ENCODE measurements at regions not wholly inside any gene's neighbourhood (a gene's known extent, or its start where the extent isn't known, plus 50 kb on each side); places are given as distances from the start of the nearest gene placed in this dataset.

- H2AFZ ChIP-seq (replicated peaks), result no peak overlapping the region
- H3K36me3 Mint-ChIP-seq, result no peaks in the 10 kb centered on the region
- H3K4me3 Mint-ChIP-seq, result no peak overlapping the region
- DNase-seq (ENCODE audit: low spot score), result no peak
- no peak overlapping the region for H3K27ac ChIP-seq
- peaks cover 5% of the 10 kb centered on the region for H3K27me3 Mint-ChIP-seq (ENCODE audit: insufficient read depth, low read depth)
- peaks cover 61% of the 10 kb centered on the region for H3K4me1 Mint-ChIP-seq
- H3F3A ChIP-seq (ENCODE audit: low read depth), result no peaks in the 10 kb centered on the region
- no peak overlapping the region for H3K27ac Mint-ChIP-seq
- no peak for TF ChIP-seq CTCF (IDR thresholded peaks at IDR 0.05)
- TF ChIP-seq EZH2phosphoT487 (IDR thresholded peaks at IDR 0.05), result no peak
- TF ChIP-seq EZH2 (IDR thresholded peaks at IDR 0.05), result no peak
- H3K9me3 Mint-ChIP-seq, result no peaks in the 10 kb centered on the region
- H3K79me2 ChIP-seq (ENCODE audit: low read depth), result no peaks in the 10 kb centered on the region
- H3K9me3 ChIP-seq (ENCODE audit: low read depth), result no peaks in the 10 kb centered on the region
- no peaks in the 10 kb centered on the region for H4K20me1 ChIP-seq (ENCODE audit: low read depth)
- H3K27me3 ChIP-seq, result no peaks in the 10 kb centered on the region
- H3K9ac ChIP-seq, result no peak overlapping the region
- no peak overlapping the region for H3K4me3 ChIP-seq
- H3K4me2 ChIP-seq, result no peak overlapping the region
- no peaks in the 10 kb centered on the region for H3K36me3 ChIP-seq
- peaks cover 40% of the 10 kb centered on the region for H3K4me1 ChIP-seq
These were observed 248.3 kb downstream of the COX7C start for GRCh38 chr5:86866036-86866435.

GRCh38 chr5:86869268-86869667 is 251.5 kb downstream of the COX7C start:
- Histone ChIP-seq H2AFZ (replicated peaks) (no peak overlapping the region), H3K36me3 (no peaks in the 10 kb centered on the region), H3K27me3 (no peaks in the 10 kb centered on the region), H3K9ac (no peak overlapping the region), H3F3A (ENCODE audit: low read depth) (no peaks in the 10 kb centered on the region), H3K79me2 (ENCODE audit: low read depth) (no peaks in the 10 kb centered on the region), H3K9me3 (ENCODE audit: low read depth) (no peaks in the 10 kb centered on the region), H3K27ac (no peak overlapping the region), H3K4me3 (no peak overlapping the region), H4K20me1 (ENCODE audit: low read depth) (no peaks in the 10 kb centered on the region), H3K4me2 (no peak overlapping the region), H3K4me1 (peaks cover 21% of the 10 kb centered on the region)
- no peaks in the 10 kb centered on the region for H3K9me3 Mint-ChIP-seq
- no peaks in the 10 kb centered on the region for H3K36me3 Mint-ChIP-seq
- no peak overlapping the region for H3K27ac Mint-ChIP-seq
- no peak for DNase-seq (ENCODE audit: low spot score)
- H3K4me1 Mint-ChIP-seq, result peaks cover 42% of the 10 kb centered on the region
- no peak overlapping the region for H3K4me3 Mint-ChIP-seq
- peaks cover 5% of the 10 kb centered on the region for H3K27me3 Mint-ChIP-seq (ENCODE audit: insufficient read depth, low read depth)
- TF ChIP-seq EZH2phosphoT487 (IDR thresholded peaks at IDR 0.05), result no peak
- TF ChIP-seq CTCF (IDR thresholded peaks at IDR 0.05), result no peak
- TF ChIP-seq EZH2 (IDR thresholded peaks at IDR 0.05), result no peak

- H3K36me3 Mint-ChIP-seq, result no peaks in the 10 kb centered on the region
- H3K27me3 ChIP-seq, result no peaks in the 10 kb centered on the region
- H3K4me1 Mint-ChIP-seq, result peaks cover 24% of the 10 kb centered on the region
- no peak overlapping the region for H3K9ac ChIP-seq
- H3K4me3 ChIP-seq, result no peak overlapping the region
- H3K79me2 ChIP-seq (ENCODE audit: low read depth), result no peaks in the 10 kb centered on the region
- no peaks in the 10 kb centered on the region for H3K4me1 ChIP-seq
- peaks cover 4% of the 10 kb centered on the region for H3K9me3 Mint-ChIP-seq
- H3K27ac ChIP-seq, result no peak overlapping the region
- no peak overlapping the region for H2AFZ ChIP-seq (replicated peaks)
- H3K27me3 Mint-ChIP-seq (ENCODE audit: insufficient read depth, low read depth), result no peaks in the 10 kb centered on the region
- TF ChIP-seq EZH2phosphoT487 (IDR thresholded peaks at IDR 0.05) (no peak), CTCF (IDR thresholded peaks at IDR 0.05) (no peak), EZH2 (IDR thresholded peaks at IDR 0.05) (no peak)
- no peak overlapping the region for H3K27ac Mint-ChIP-seq
- H3K4me2 ChIP-seq, result no peak overlapping the region
- no peaks in the 10 kb centered on the region for H3K36me3 ChIP-seq
- H4K20me1 ChIP-seq (ENCODE audit: low read depth), result no peaks in the 10 kb centered on the region
- no peak for DNase-seq (ENCODE audit: low spot score)
- no peaks in the 10 kb centered on the region for H3F3A ChIP-seq (ENCODE audit: low read depth)
- no peak overlapping the region for H3K4me3 Mint-ChIP-seq
- H3K9me3 ChIP-seq (ENCODE audit: low read depth), result no peaks in the 10 kb centered on the region
These were observed 257.8 kb downstream of the COX7C start for GRCh38 chr5:86875539-86875938.
